ENCODE measurements at regions not wholly inside any gene's neighbourhood (a gene's known extent, or its start where the extent isn't known, plus 50 kb on each side); places are given as distances from the start of the nearest gene placed in this dataset.
"Not testable (repeated sequence)": the region's sequence is repeated elsewhere in the genome, so short reads cannot be mapped to it uniquely, and the experiment has no call there.

DNA sequence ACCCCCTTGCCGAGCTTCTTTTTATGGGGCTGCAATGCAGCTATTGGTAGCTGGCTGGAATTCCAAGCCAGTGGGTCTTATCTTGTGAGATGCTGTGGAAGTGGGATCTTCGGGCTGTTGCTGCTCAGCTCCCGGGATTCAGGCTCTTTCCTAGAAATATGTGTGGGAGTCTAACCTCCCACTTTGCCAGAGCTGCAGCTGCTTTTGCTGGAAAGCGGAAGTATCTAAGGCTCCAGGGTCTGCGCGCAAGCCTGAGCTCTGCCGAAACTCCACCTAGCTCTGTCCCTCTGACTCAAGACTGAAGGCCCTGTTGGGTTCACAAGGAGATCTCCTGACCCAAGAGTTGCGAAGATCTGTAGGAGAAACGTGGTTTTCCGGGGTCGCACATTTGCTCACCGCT is 151.1 kb upstream of the ANKRD55 start:
- ATAC-seq (ENCODE audit: low read depth in 2 of 2) = no peak
- H3K9me3 ChIP-seq (ENCODE audit: control insufficient read depth in 2 of 2, low read length in 2 of 2) = no peaks in the 10 kb centered on the region
- H3K4me3 Mint-ChIP-seq = no peak overlapping the region
- H3K36me3 Mint-ChIP-seq = no peaks in the 10 kb centered on the region
- H3K9me3 Mint-ChIP-seq = no peaks in the 10 kb centered on the region
- H3K27ac ChIP-seq (ENCODE audit: insufficient read depth, low read length, poor library complexity, severe bottlenecking) = no peak overlapping the region
- H3K27ac Mint-ChIP-seq = no peak overlapping the region
- no peak overlapping the region for H3K4me3 ChIP-seq (ENCODE audit: low read depth, low read length)
- H3K36me3 ChIP-seq (ENCODE audit: control insufficient read depth, insufficient read depth, low read length) = no peaks in the 10 kb centered on the region
- peaks cover 0 to 14% (median 7%) of the 10 kb centered on the region in 4 donors for H3K4me1 Mint-ChIP-seq
- DNase-seq = no peak
- no peaks in the 10 kb centered on the region for H3K4me1 ChIP-seq (ENCODE audit: control insufficient read depth, insufficient read depth, low read length, poor library complexity, severe bottlenecking)
- H3K27me3 Mint-ChIP-seq = peaks cover 46% of the 10 kb centered on the region
- no peaks in the 10 kb centered on the region for H3K27me3 ChIP-seq (ENCODE audit: control insufficient read depth, insufficient read depth, low read length)

DNA sequence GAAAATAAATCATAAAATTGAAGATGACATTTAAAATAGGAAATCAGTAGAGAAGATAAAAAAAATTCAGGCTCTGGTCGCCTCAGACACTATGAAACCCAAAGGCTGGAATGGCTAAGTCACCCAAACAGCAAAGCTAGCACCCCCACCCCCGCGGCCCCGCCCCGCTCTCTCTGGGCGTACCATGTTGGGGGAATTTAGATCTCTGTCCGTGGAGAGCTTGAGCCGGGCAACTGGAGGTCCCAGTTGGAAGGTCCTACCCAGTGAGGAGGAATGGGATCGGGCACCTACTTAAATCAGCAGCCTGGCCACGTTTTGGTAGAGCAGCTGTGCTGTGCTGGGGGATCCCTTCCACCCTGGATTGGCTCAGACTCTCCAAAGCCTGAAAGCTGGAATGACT is 150.6 kb upstream of the ANKRD55 start:
- no peak overlapping the region for H3K4me3 Mint-ChIP-seq
- no peaks in the 10 kb centered on the region for H3K36me3 Mint-ChIP-seq
- no peaks in the 10 kb centered on the region for H3K9me3 Mint-ChIP-seq
- Histone ChIP-seq H3K9me3 (ENCODE audit: control insufficient read depth in 2 of 2, low read length in 2 of 2) (no peaks in the 10 kb centered on the region), H3K27ac (ENCODE audit: insufficient read depth, low read length, poor library complexity, severe bottlenecking) (no peak overlapping the region), H3K27me3 (ENCODE audit: control insufficient read depth, insufficient read depth, low read length) (no peaks in the 10 kb centered on the region), H3K4me1 (ENCODE audit: control insufficient read depth, insufficient read depth, low read length, poor library complexity, severe bottlenecking) (no peaks in the 10 kb centered on the region), H3K4me3 (ENCODE audit: low read depth, low read length) (no peak overlapping the region), H3K36me3 (ENCODE audit: control insufficient read depth, insufficient read depth, low read length) (no peaks in the 10 kb centered on the region)
- DNase-seq (no peak), ATAC-seq (ENCODE audit: low read depth in 2 of 2) (no peak)
- peaks cover 47% of the 10 kb centered on the region for H3K27me3 Mint-ChIP-seq
- no peak overlapping the region for H3K27ac Mint-ChIP-seq
- H3K4me1 Mint-ChIP-seq = peaks cover 0 to 14% (median 7%) of the 10 kb centered on the region in 4 donors

DNA sequence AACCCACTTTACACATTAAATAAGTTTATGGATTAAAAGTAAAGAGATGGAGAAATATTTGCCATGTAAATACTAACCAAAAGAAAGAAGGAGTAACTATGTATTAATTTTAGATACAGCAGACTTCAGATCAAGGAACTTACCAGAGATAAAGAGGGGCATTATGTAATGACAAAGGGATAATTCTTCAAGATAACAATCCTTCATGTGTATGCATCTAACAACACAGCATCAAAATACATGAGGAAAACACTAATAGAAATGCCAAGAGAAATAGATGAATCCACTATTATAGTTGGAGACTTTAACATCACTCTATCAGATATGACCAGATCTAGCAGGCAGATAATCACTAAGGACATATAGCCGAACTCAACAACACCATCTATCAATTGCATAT is 149.8 kb upstream of the ANKRD55 start:
- Histone ChIP-seq H3K36me3 (ENCODE audit: control insufficient read depth, insufficient read depth, low read length) (no peaks in the 10 kb centered on the region), H3K4me3 (ENCODE audit: low read depth, low read length) (no peak overlapping the region), H3K4me1 (ENCODE audit: control insufficient read depth, insufficient read depth, low read length, poor library complexity, severe bottlenecking) (no peaks in the 10 kb centered on the region), H3K27me3 (ENCODE audit: control insufficient read depth, insufficient read depth, low read length) (no peaks in the 10 kb centered on the region), H3K27ac (ENCODE audit: insufficient read depth, low read length, poor library complexity, severe bottlenecking) (no peak overlapping the region), H3K9me3 (ENCODE audit: control insufficient read depth in 2 of 2, low read length in 2 of 2) (no peaks in the 10 kb centered on the region)
- no peak overlapping the region for H3K4me3 Mint-ChIP-seq
- DNase-seq (no peak), ATAC-seq (ENCODE audit: low read depth in 2 of 2) (no peak)
- H3K27me3 Mint-ChIP-seq = peaks cover 52% of the 10 kb centered on the region
- H3K4me1 Mint-ChIP-seq = peaks cover 0 to 14% (median 7%) of the 10 kb centered on the region in 4 donors
- H3K27ac Mint-ChIP-seq = no peak overlapping the region
- no peaks in the 10 kb centered on the region for H3K9me3 Mint-ChIP-seq
- no peaks in the 10 kb centered on the region for H3K36me3 Mint-ChIP-seq

DNA sequence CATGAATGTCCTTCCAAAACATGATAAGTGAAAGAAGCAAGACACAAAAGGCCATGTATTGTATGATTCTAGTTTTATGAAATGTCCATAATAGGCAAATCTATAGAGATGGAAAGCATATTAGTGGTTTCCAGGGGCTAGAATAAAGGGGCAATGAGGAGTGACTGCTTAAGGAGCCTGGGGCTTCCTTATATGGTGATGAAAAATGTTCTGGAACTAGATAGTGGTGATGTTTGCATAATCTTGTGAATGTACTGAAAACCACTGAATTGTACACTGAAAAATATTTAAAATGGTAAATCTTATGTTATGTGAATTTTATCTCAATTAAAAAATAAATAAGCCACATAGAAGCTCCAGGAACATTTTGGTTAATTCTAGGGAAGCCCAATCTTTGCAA is 144.4 kb upstream of the ANKRD55 start:
- H3K4me3 ChIP-seq (ENCODE audit: low read depth, low read length) = no peak overlapping the region
- peaks cover 0 to 4% (median 2%) of the 10 kb centered on the region in 7 donors for H3K9me3 Mint-ChIP-seq
- no peaks in the 10 kb centered on the region for H3K27me3 ChIP-seq (ENCODE audit: control insufficient read depth, insufficient read depth, low read length)
- H3K36me3 Mint-ChIP-seq = peaks cover 5% of the 10 kb centered on the region
- DNase-seq = no peak
- no peaks in the 10 kb centered on the region for H3K9me3 ChIP-seq (ENCODE audit: control insufficient read depth in 2 of 2, low read length in 2 of 2)
- no peaks in the 10 kb centered on the region for H3K36me3 ChIP-seq (ENCODE audit: control insufficient read depth, insufficient read depth, low read length)
- H3K4me1 Mint-ChIP-seq = peaks cover 8 to 14% (median 11%) of the 10 kb centered on the region in 4 donors
- no peaks in the 10 kb centered on the region for H3K4me1 ChIP-seq (ENCODE audit: control insufficient read depth, insufficient read depth, low read length, poor library complexity, severe bottlenecking)
- no peak overlapping the region for H3K27ac ChIP-seq (ENCODE audit: insufficient read depth, low read length, poor library complexity, severe bottlenecking)
- H3K27ac Mint-ChIP-seq = no peak overlapping the region
- no peak for ATAC-seq (ENCODE audit: low read depth in 2 of 2)
- H3K27me3 Mint-ChIP-seq = peaks cover 25% of the 10 kb centered on the region
- no peak overlapping the region for H3K4me3 Mint-ChIP-seq

DNA sequence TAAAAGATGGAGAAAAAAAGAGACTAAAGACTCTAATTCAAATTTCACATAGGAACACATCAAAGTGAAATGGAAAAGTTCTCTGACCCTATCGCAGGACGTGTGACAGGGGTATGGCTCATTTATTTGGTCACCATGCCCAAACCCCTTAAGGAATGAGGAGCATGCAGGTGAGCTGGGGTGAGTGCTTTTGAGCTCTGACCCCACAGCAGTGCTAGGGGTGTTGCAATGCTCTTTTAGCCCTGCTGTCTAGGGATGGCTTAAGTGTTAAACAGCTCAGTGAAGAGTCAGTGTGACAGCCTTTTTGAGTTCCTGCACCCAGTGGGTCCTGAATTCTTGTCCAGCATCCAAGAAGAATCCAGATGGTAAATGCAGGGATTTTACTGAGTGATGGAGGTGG is 143.0 kb upstream of the ANKRD55 start:
- Histone ChIP-seq H3K4me1 (ENCODE audit: control insufficient read depth, insufficient read depth, low read length, poor library complexity, severe bottlenecking) (no peaks in the 10 kb centered on the region), H3K27me3 (ENCODE audit: control insufficient read depth, insufficient read depth, low read length) (no peaks in the 10 kb centered on the region), H3K36me3 (ENCODE audit: control insufficient read depth, insufficient read depth, low read length) (no peaks in the 10 kb centered on the region), H3K27ac (ENCODE audit: insufficient read depth, low read length, poor library complexity, severe bottlenecking) (no peak overlapping the region), H3K9me3 (ENCODE audit: control insufficient read depth in 2 of 2, low read length in 2 of 2) (no peaks in the 10 kb centered on the region), H3K4me3 (ENCODE audit: low read depth, low read length) (no peak overlapping the region)
- DNase-seq (no peak), ATAC-seq (ENCODE audit: low read depth in 2 of 2) (no peak)
- peaks cover 21% of the 10 kb centered on the region for H3K27me3 Mint-ChIP-seq
- no peak overlapping the region for H3K27ac Mint-ChIP-seq
- peaks cover 0 to 4% (median 2%) of the 10 kb centered on the region in 7 donors for H3K9me3 Mint-ChIP-seq
- peaks cover 8 to 13% (median 9%) of the 10 kb centered on the region in 4 donors for H3K4me1 Mint-ChIP-seq
- H3K36me3 Mint-ChIP-seq = peaks cover 9% of the 10 kb centered on the region
- no peak overlapping the region for H3K4me3 Mint-ChIP-seq

DNA sequence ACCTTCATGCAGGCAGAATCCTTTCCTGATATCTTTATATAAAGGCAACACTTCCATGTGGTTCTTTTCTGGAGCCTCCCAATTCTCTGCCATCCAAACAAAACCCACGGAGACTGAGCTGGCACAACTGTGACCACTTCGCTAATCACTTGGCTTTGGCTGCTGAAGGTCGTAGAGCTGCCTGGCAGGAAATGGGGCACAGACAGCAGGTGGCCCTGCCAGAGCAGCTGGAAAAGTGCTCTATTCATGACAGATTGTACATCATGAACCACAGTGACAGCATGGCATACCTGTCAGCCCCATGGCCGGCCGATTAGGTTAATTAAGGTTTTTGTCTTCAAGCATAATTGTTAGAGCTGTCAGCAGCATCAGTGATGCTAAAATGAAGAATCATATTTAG is 141.9 kb upstream of the ANKRD55 start:
- Histone ChIP-seq H3K27ac (ENCODE audit: insufficient read depth, low read length, poor library complexity, severe bottlenecking) (no peak overlapping the region), H3K4me1 (ENCODE audit: control insufficient read depth, insufficient read depth, low read length, poor library complexity, severe bottlenecking) (no peaks in the 10 kb centered on the region), H3K27me3 (ENCODE audit: control insufficient read depth, insufficient read depth, low read length) (no peaks in the 10 kb centered on the region), H3K36me3 (ENCODE audit: control insufficient read depth, insufficient read depth, low read length) (no peaks in the 10 kb centered on the region), H3K9me3 (ENCODE audit: control insufficient read depth in 2 of 2, low read length in 2 of 2) (no peaks in the 10 kb centered on the region), H3K4me3 (ENCODE audit: low read depth, low read length) (no peak overlapping the region)
- Mint-ChIP-seq H3K27ac (no peak overlapping the region), H3K9me3 (peaks cover 0 to 4% (median 2%) of the 10 kb centered on the region in 7 donors), H3K36me3 (peaks cover 9% of the 10 kb centered on the region), H3K4me1 (peaks cover 4 to 10% (median 8%) of the 10 kb centered on the region in 4 donors), H3K4me3 (no peak overlapping the region), H3K27me3 (peaks cover 19% of the 10 kb centered on the region)
- ATAC-seq (ENCODE audit: low read depth in 2 of 2) (no peak), DNase-seq (no peak)

DNA sequence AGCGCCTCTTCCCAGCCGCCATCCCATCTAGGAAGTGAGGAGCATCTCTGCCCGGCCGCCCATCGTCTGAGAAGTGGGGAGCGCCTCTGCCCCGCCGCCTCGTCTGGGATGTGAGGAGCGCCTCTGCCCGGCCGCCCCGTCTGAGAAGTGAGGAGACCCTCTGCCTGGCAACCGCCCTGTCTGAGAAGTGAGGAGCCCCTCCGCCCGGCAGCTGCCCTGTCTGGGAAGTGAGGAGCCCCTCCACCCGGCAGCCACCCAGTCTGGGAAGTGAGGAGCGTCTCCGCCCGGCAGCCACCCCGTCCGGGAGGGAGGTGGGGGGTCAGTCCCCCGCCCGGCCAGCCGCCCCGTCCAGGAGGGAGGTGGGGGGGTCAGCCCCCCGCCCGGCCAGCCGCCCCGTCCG is 139.4 kb upstream of the ANKRD55 start:
- not testable (repeated sequence) for ATAC-seq (ENCODE audit: low read depth in 2 of 2); H3K27ac Mint-ChIP-seq; H3K27me3 Mint-ChIP-seq; H3K36me3 Mint-ChIP-seq; H3K27me3 ChIP-seq (ENCODE audit: control insufficient read depth, insufficient read depth, low read length); H3K36me3 ChIP-seq (ENCODE audit: control insufficient read depth, insufficient read depth, low read length); H3K4me1 Mint-ChIP-seq; H3K4me3 ChIP-seq (ENCODE audit: low read depth, low read length); H3K9me3 Mint-ChIP-seq; H3K4me3 Mint-ChIP-seq; H3K27ac ChIP-seq (ENCODE audit: insufficient read depth, low read length, poor library complexity, severe bottlenecking); H3K9me3 ChIP-seq (ENCODE audit: control insufficient read depth in 2 of 2, low read length in 2 of 2); H3K4me1 ChIP-seq (ENCODE audit: control insufficient read depth, insufficient read depth, low read length, poor library complexity, severe bottlenecking); DNase-seq

DNA sequence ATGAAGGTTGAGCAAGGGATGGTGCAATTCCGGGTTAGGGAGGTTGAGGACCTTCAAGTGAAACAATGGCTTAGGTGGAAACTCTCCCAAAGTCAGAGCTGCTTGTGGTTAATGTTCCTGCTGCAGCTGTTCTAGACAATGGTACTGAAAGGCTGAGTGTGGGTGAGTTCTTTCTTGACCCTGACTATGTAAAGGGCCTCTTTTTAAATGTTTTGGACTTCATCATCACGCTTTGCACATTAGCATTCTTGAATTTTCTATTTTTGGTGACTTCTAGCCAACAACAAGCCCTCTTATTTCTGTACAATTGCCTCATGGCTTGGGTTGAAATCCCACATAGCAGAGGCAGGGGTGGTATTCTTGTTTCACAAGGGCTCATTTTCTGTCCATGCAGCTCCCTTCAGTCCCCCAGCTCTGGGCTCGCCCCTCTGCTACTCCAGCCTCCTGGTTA is 136.3 kb upstream of the ANKRD55 start:
- no peak for ATAC-seq (ENCODE audit: low read depth in 2 of 2)
- H3K36me3 Mint-ChIP-seq = peaks cover 5% of the 10 kb centered on the region
- H3K27me3 Mint-ChIP-seq = peaks cover 8% of the 10 kb centered on the region
- no peaks in the 10 kb centered on the region for H3K36me3 ChIP-seq (ENCODE audit: control insufficient read depth, insufficient read depth, low read length)
- H3K9me3 Mint-ChIP-seq = peaks cover 0 to 3% (median 0%) of the 10 kb centered on the region in 7 donors
- H3K4me3 Mint-ChIP-seq = no peak overlapping the region
- H3K27ac Mint-ChIP-seq = no peak overlapping the region
- no peaks in the 10 kb centered on the region for H3K27me3 ChIP-seq (ENCODE audit: control insufficient read depth, insufficient read depth, low read length)
- DNase-seq = no peak
- H3K4me3 ChIP-seq (ENCODE audit: low read depth, low read length) = no peak overlapping the region
- H3K4me1 ChIP-seq (ENCODE audit: control insufficient read depth, insufficient read depth, low read length, poor library complexity, severe bottlenecking) = no peaks in the 10 kb centered on the region
- H3K9me3 ChIP-seq (ENCODE audit: control insufficient read depth in 2 of 2, low read length in 2 of 2) = no peaks in the 10 kb centered on the region
- H3K4me1 Mint-ChIP-seq = peaks cover 0 to 7% (median 3%) of the 10 kb centered on the region in 4 donors
- no peak overlapping the region for H3K27ac ChIP-seq (ENCODE audit: insufficient read depth, low read length, poor library complexity, severe bottlenecking)

Measured in CD4-positive, CD25-positive, alpha-beta regulatory T cell (primary cell).